PC-3 (cell line): ENCODE measurements at regions not wholly inside any gene's neighbourhood (a gene's known extent, or its start where the extent isn't known, plus 50 kb on each side); places are given as distances from the start of the nearest gene placed in this dataset.

Experiments used
- ATAC-seq: fragments of 200-7000 bp; cut with Tn5 transposase; 2 replicates; pipeline ENCODE4 v1.9.1; 2020; ENCODE audit warnings: mild to moderate bottlenecking, moderate library complexity
- BruUV-seq: library from RNA; stranded (reverse); fragments of 400-500 nt; replicated peaks from 2 replicates; lab custom pipeline; 2021; lab: Mats Ljungman, UMichigan
- CTCF ChIA-PET: fragments of 300-600 bp; sonication (Branson Sonifier 250); formaldehyde crosslinking; loops from one replicate; lab custom pipeline; 2022; ENCODE audit warnings: antibody characterized with exemption; lab: Charles Lee
- POLR2A ChIA-PET: fragments of 300-600 bp; sonication (Branson Sonifier 250); formaldehyde crosslinking; loops from one replicate; lab custom pipeline; 2022; ENCODE audit warnings: antibody characterized with exemption; ENCODE audit not compliant: unreplicated experiment; lab: Charles Lee
- DNase-seq: peaks from one replicate; pipeline ENCODE4 v3.0.0-alpha.2; 2015
- H2AFZ ChIP-seq: fragments of 300-600 bp; sonication (generic); 2 replicates; pipeline ENCODE4 v1.6.0; 2016; ENCODE audit warnings: antibody characterized with exemption, low read length
- H3F3A ChIP-seq: fragments of 300-600 bp; sonication (generic); one replicate; pipeline ENCODE4 v1.6.0; 2017; ENCODE audit warnings: antibody characterized with exemption, low read length, control low read depth, mild to moderate bottlenecking; ENCODE audit not compliant: unreplicated experiment
- H3K27ac ChIP-seq: fragments of 300-600 bp; sonication (generic); 2 replicates; pipeline ENCODE4 v1.5.1; 2016; ENCODE audit warnings: mild to moderate bottlenecking, low read length
- H3K27me3 ChIP-seq: fragments of 300-600 bp; sonication (generic); 2 replicates; pipeline ENCODE4 v1.6.1; 2016; ENCODE audit warnings: low read length, mixed read lengths
- H3K36me3 ChIP-seq: fragments of 300-600 bp; sonication (generic); 2 replicates; pipeline ENCODE4 v1.6.1; 2016; ENCODE audit warnings: low read depth, mixed run types, low read length, mixed read lengths
- H3K4me1 ChIP-seq: fragments of 300-600 bp; sonication (generic); 2 replicates; pipeline ENCODE4 v1.5.1; 2016; ENCODE audit warnings: low read length; ENCODE audit not compliant: insufficient read depth
- H3K4me2 ChIP-seq: fragments of 300-600 bp; sonication (generic); 2 replicates; pipeline ENCODE4 v1.6.0; 2016; ENCODE audit warnings: low read length
- H3K4me3 ChIP-seq: fragments of 300-600 bp; sonication (generic); 2 replicates; pipeline ENCODE4 v1.5.1; 2016; ENCODE audit warnings: mild to moderate bottlenecking, low read length, mixed read lengths
- H3K79me2 ChIP-seq: fragments of 300-600 bp; sonication (generic); 2 replicates; pipeline ENCODE4 v1.6.1; 2017; ENCODE audit warnings: low read length, mixed read lengths
- H3K9ac ChIP-seq: fragments of 300-600 bp; sonication (generic); 2 replicates; pipeline ENCODE4 v1.6.0; 2016; ENCODE audit warnings: mild to moderate bottlenecking, low read length
- H3K9me2 ChIP-seq: fragments of 300-600 bp; sonication (generic); replicated peaks from 2 replicates; pipeline ENCODE4 v1.6.1; 2016; ENCODE audit warnings: mixed run types, low read length, mixed read lengths
- H3K9me3 ChIP-seq: fragments of 300-600 bp; sonication (generic); 2 replicates; pipeline ENCODE4 v1.6.1; 2016; ENCODE audit warnings: low read length, mixed read lengths
- H4K20me1 ChIP-seq: fragments of 300-600 bp; sonication (generic); 2 replicates; pipeline ENCODE4 v1.6.1; 2016; ENCODE audit warnings: low read length, mixed read lengths
- EZH2 ChIP-seq: fragments of 300-600 bp; sonication (generic); IDR thresholded peaks from one replicate; pipeline ENCODE4 v1.6.1; 2017; ENCODE audit warnings: antibody characterized with exemption, mild to moderate bottlenecking, low read length; ENCODE audit not compliant: unreplicated experiment
- EZH2phosphoT487 ChIP-seq: fragments of 300-600 bp; sonication (generic); IDR thresholded peaks from 2 replicates; pipeline ENCODE4 v1.6.1; 2018; ENCODE audit warnings: mild to moderate bottlenecking, antibody characterized with exemption, low read length, borderline replicate concordance
- intact Hi-C: fragments of 100-400 bp; cut with micrococcal nuclease; formaldehyde crosslinking; loops from 2 replicates; pipeline ENCODE4 v1.9.0; 2023
- TF ChIP-seq, protein P1 (sequence below): fragments of 300-600 bp; sonication (generic); conservative IDR thresholded peaks from 2 replicates; pipeline ENCODE4 v1.5.1; 2017; ENCODE audit warnings: antibody characterized with exemption, low read depth, mild to moderate bottlenecking, low read length

DNA sequence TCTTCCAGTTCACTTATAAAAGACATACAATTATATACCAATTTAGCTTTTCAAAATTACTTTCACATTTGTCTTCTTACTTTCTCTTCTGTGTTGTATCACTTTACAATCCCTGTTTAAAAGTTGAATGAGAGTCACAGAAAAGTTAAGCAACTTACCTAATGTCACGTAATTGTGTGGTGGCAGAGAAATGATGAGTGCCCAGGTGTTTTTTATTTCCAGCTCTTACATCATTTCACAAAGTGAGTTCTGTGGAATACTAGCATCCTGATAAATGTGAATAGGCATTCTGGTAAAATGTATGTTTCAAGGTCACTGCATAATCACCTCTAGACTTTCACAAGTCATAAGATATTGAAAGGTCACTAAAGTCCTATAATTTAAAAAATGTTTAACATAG is 133.0 kb upstream of the FIBIN start:
- CTCF ChIA-PET: no interaction called here
- no peak for TF ChIP-seq EZH2

DNA sequence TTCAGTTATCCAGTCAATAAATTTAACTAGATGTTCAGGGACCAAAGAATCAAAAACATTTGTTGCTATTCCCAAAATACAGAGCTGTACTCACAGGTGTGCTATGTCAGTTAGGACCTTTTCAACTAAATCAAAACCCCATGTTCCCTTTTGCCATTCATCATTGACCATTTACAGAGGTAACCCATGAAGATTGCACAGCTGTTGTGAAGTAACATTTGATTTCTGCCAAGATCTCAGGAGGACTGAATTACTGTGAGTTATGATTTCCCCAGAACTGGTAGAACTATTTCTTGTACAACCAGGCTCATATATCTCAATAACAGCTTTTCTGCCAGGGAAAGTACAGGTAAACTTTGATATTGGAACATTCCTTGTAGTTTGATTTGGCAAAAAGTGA is 131.1 kb upstream of the FIBIN start:
- Histone ChIP-seq H2AFZ (no peak overlapping the region), H3K9me3 (no peaks in the 10 kb centered on the region), H3K4me2 (no peak overlapping the region), H3K4me3 (no peak overlapping the region), H3K36me3 (no peaks in the 10 kb centered on the region), H3K9ac (no peak overlapping the region), H3K4me1 (no peaks in the 10 kb centered on the region), H3K27ac (no peak overlapping the region), H3F3A (no peaks in the 10 kb centered on the region), H3K79me2 (no peaks in the 10 kb centered on the region), H3K27me3 (no peaks in the 10 kb centered on the region), H4K20me1 (no peaks in the 10 kb centered on the region), H3K9me2 (no peaks in the 10 kb centered on the region)
- no peak for ATAC-seq
- DNase-seq: no peak
- TF ChIP-seq, protein P1, sequence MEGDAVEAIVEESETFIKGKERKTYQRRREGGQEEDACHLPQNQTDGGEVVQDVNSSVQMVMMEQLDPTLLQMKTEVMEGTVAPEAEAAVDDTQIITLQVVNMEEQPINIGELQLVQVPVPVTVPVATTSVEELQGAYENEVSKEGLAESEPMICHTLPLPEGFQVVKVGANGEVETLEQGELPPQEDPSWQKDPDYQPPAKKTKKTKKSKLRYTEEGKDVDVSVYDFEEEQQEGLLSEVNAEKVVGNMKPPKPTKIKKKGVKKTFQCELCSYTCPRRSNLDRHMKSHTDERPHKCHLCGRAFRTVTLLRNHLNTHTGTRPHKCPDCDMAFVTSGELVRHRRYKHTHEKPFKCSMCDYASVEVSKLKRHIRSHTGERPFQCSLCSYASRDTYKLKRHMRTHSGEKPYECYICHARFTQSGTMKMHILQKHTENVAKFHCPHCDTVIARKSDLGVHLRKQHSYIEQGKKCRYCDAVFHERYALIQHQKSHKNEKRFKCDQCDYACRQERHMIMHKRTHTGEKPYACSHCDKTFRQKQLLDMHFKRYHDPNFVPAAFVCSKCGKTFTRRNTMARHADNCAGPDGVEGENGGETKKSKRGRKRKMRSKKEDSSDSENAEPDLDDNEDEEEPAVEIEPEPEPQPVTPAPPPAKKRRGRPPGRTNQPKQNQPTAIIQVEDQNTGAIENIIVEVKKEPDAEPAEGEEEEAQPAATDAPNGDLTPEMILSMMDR: no peak
- no peak for TF ChIP-seq EZH2
- POLR2A ChIA-PET: no interaction called here
- no TSS peak for BruUV-seq
- CTCF ChIA-PET: no interaction called here
- intact Hi-C loops: no loop called here

More for the DNA sequence above, 133.0 kb upstream of the FIBIN start:
- no peak overlapping the region for H3K9ac ChIP-seq
- no peaks in the 10 kb centered on the region for H3K9me2 ChIP-seq
- POLR2A ChIA-PET: no interaction called here
- ATAC-seq (no peak), DNase-seq (no peak)
- H3K27ac ChIP-seq: no peak overlapping the region
- H3K4me2 ChIP-seq: no peak overlapping the region
- no peaks in the 10 kb centered on the region for H4K20me1 ChIP-seq
- H3K27me3 ChIP-seq: no peaks in the 10 kb centered on the region
- no peak overlapping the region for H3K4me3 ChIP-seq
- H3F3A ChIP-seq: no peaks in the 10 kb centered on the region
- no TSS peak for BruUV-seq
- intact Hi-C loops: no loop called here
- no peaks in the 10 kb centered on the region for H3K9me3 ChIP-seq
- no peaks in the 10 kb centered on the region for H3K4me1 ChIP-seq
- H2AFZ ChIP-seq: no peak overlapping the region
- H3K79me2 ChIP-seq: no peaks in the 10 kb centered on the region
- no peaks in the 10 kb centered on the region for H3K36me3 ChIP-seq

DNA sequence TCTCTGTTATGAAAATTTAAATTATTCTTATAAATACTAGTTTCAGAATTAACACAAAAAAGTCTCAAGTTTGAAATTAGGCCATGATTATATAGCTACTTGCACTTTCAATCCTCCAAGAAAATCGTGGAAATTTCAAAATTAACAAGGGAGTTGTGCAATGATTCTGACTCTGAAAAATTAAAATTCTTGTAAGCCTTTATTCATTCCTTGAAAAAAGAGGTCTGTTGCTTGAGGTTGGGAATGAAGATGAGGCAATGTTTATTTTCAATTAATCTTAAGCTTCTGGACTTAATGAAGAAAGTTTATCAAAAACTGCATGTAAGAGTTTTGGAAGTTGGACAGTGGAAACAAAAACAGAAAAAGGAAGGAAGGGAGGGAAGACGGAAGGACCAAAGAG is 128.2 kb upstream of the FIBIN start:
- BruUV-seq: no TSS peak
- no peaks in the 10 kb centered on the region for H3F3A ChIP-seq
- H3K4me1 ChIP-seq: no peaks in the 10 kb centered on the region

More for the DNA sequence above, 128.2 kb upstream of the FIBIN start:
- DNase-seq (no peak), ATAC-seq (no peak)
- Histone ChIP-seq H3K27ac (no peak overlapping the region), H3K9me2 (no peaks in the 10 kb centered on the region), H3K79me2 (no peaks in the 10 kb centered on the region), H3K27me3 (no peaks in the 10 kb centered on the region), H3K9me3 (no peaks in the 10 kb centered on the region), H4K20me1 (no peaks in the 10 kb centered on the region), H3K36me3 (no peaks in the 10 kb centered on the region), H3K4me3 (no peak overlapping the region), H3K9ac (no peak overlapping the region), H3K4me2 (no peak overlapping the region), H2AFZ (no peak overlapping the region)
- TF ChIP-seq, protein P1: no peak
- TF ChIP-seq EZH2 (no peak), EZH2phosphoT487 (no peak)
- intact Hi-C loops: no loop called here
- CTCF ChIA-PET: no interaction called here
- POLR2A ChIA-PET: no interaction called here
